ENCODE measurements at regions not wholly inside any gene's neighbourhood (a gene's known extent, or its start where the extent isn't known, plus 50 kb on each side); places are given as distances from the start of the nearest gene placed in this dataset.
"Not testable (repeated sequence)": the region's sequence is repeated elsewhere in the genome, so short reads cannot be mapped to it uniquely, and the experiment has no call there.

- DNase-seq: no peak
Observed at GRCh38 chr18:34280000-34280399, 55.3 kb upstream of the NOL4 start.

- no peak for DNase-seq
Observed at GRCh38 chr18:34280653-34281052, 55.9 kb upstream of the NOL4 start.

- no peak for DNase-seq
Observed at GRCh38 chr18:34281290-34281689, 56.6 kb upstream of the NOL4 start.

GRCh38 chr18:34281722-34282121 lies 57.0 kb upstream of the NOL4 start:
- DNase-seq: no peak

- no peak for DNase-seq
Observed at GRCh38 chr18:34283506-34283905, 58.8 kb upstream of the NOL4 start.

- DNase-seq: no peak
Observed at GRCh38 chr18:34287825-34288224, 63.1 kb upstream of the NOL4 start.

GRCh38 chr18:34292594-34292993 lies 67.9 kb upstream of the NOL4 start:
- no peak for DNase-seq

GRCh38 chr18:34297287-34297686 lies 72.6 kb upstream of the NOL4 start:
- no peak for DNase-seq

- DNase-seq: no peak
Observed at GRCh38 chr18:34299828-34300227, 75.1 kb upstream of the NOL4 start.

- no peak for DNase-seq
Observed at GRCh38 chr18:34311468-34311867, 86.8 kb upstream of the NOL4 start.

- no peak for DNase-seq
Observed at GRCh38 chr18:34314847-34315246, 90.1 kb upstream of the NOL4 start.

GRCh38 chr18:34315591-34316352 lies 91.1 kb upstream of the NOL4 start:
- DNase-seq: no peak

- DNase-seq: no peak
Observed at GRCh38 chr18:34320267-34320666, 95.6 kb upstream of the NOL4 start.

- no peak for DNase-seq
Observed at GRCh38 chr18:34321066-34321465, 96.4 kb upstream of the NOL4 start.

- peak in 1 of 5 experiments; percentile 32 for DNase-seq
Observed at GRCh38 chr18:34322365-34323289, 97.9 kb upstream of the NOL4 start.

GRCh38 chr18:34329840-34330239 lies 105.1 kb upstream of the NOL4 start:
- DNase-seq: no peak

GRCh38 chr18:34330308-34330707 lies 105.6 kb upstream of the NOL4 start:
- DNase-seq: no peak

- DNase-seq: not testable (repeated sequence)
Observed at GRCh38 chr18:34330907-34331306, 106.2 kb upstream of the NOL4 start.

GRCh38 chr18:34331343-34331742 lies 106.6 kb upstream of the NOL4 start:
- not testable (repeated sequence) for DNase-seq

GRCh38 chr18:34339155-34339554 lies 114.4 kb upstream of the NOL4 start:
- DNase-seq: no peak

GRCh38 chr18:34342960-34343359 lies 118.2 kb upstream of the NOL4 start:
- no peak for DNase-seq

- DNase-seq: no peak
Observed at GRCh38 chr18:34345738-34346137, 121.0 kb upstream of the NOL4 start.

GRCh38 chr18:34350778-34351177 lies 126.1 kb upstream of the NOL4 start:
- DNase-seq: peak in 1 of 5 experiments; percentile 3
